ENCODE measurements at regions not wholly inside any gene's neighbourhood (a gene's known extent, or its start where the extent isn't known, plus 50 kb on each side); places are given as distances from the start of the nearest gene placed in this dataset.

GRCh38 chr7:118496138-118496644 lies 271.7 kb downstream of the ANKRD7 start:
- no peaks in the 10 kb centered on the region for H3K27me3 ChIP-seq
- no peak overlapping the region for H3K4me3 ChIP-seq
- no peaks in the 10 kb centered on the region for H3K9me3 ChIP-seq
- TF ChIP-seq, protein P1, sequence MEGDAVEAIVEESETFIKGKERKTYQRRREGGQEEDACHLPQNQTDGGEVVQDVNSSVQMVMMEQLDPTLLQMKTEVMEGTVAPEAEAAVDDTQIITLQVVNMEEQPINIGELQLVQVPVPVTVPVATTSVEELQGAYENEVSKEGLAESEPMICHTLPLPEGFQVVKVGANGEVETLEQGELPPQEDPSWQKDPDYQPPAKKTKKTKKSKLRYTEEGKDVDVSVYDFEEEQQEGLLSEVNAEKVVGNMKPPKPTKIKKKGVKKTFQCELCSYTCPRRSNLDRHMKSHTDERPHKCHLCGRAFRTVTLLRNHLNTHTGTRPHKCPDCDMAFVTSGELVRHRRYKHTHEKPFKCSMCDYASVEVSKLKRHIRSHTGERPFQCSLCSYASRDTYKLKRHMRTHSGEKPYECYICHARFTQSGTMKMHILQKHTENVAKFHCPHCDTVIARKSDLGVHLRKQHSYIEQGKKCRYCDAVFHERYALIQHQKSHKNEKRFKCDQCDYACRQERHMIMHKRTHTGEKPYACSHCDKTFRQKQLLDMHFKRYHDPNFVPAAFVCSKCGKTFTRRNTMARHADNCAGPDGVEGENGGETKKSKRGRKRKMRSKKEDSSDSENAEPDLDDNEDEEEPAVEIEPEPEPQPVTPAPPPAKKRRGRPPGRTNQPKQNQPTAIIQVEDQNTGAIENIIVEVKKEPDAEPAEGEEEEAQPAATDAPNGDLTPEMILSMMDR (IDR thresholded peaks at IDR 0.05): no peak
- no peak overlapping the region for H3K27ac ChIP-seq
- H3K36me3 ChIP-seq: no peaks in the 10 kb centered on the region
- no peak for DNase-seq (ENCODE audit: low spot score in 2 of 2)
- no peaks in the 10 kb centered on the region for H3K4me1 ChIP-seq

DNA sequence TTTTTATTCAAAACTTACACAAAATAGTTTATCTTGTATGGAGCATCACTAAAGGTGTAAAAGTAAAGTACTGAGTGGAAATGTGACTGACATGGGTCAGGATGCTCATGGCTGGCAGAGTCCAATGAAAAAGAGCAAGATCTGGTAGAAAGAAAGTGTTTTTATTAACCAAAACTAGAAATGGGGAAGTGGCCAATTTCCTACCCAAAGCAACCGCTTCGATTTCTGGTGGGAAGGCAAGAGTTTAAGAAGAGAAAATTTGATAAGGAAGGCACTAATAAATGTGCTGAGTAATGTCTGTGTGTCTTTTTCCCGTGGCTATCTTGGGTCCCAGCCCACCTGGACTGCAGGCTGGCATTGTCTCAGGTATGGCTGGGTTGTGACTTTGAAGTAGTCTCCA lies 277.7 kb downstream of the ANKRD7 start:
- TF ChIP-seq EP300 (IDR thresholded peaks at IDR 0.05): no peak
- TF ChIP-seq POLR2A (IDR thresholded peaks at IDR 0.05): no peak
- Histone ChIP-seq H3K27me3 (no peaks in the 10 kb centered on the region), H3K4me3 (no peak overlapping the region), H3K4me1 (no peaks in the 10 kb centered on the region), H3K36me3 (no peaks in the 10 kb centered on the region), H3K27ac (no peak overlapping the region), H3K9me3 (no peaks in the 10 kb centered on the region)
- no peak for DNase-seq (ENCODE audit: low spot score in 2 of 2)
- 69 to 75% methylated on average over 3 of the region's 3 CpGs for WGBS, 2 donors

- H3K27me3 ChIP-seq: no peaks in the 10 kb centered on the region
- no peak overlapping the region for H3K27ac ChIP-seq
- 52 to 62% methylated on average over 2 of the region's 2 CpGs for WGBS, 2 donors
- no peak for DNase-seq (ENCODE audit: low spot score in 2 of 2)
- no peak for TF ChIP-seq EP300 (IDR thresholded peaks at IDR 0.05)
- H3K4me3 ChIP-seq: no peak overlapping the region
- H3K4me1 ChIP-seq: no peaks in the 10 kb centered on the region
- no peaks in the 10 kb centered on the region for H3K9me3 ChIP-seq
- H3K36me3 ChIP-seq: no peaks in the 10 kb centered on the region
These were observed 286.6 kb downstream of the ANKRD7 start for GRCh38 chr7:118511146-118511545.

DNA sequence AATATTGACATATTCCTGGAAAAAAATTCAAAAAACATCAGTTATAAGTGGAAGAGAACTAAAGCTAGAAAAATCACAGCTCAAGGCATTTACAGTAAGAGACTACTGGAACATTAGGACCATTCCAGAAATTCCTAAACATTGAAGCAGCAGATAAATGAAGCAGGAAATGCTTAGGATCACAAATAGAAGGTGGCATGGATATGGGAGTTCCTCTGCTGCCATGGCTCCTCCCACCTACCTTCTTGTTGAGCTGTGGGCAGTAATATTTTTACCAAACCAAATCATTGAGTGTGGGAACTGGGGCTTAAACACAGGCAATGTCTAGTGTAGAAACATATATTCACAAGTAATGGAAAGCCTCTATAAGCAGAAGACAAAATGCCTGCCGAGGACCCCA lies 292.8 kb downstream of the ANKRD7 start:
- Histone ChIP-seq H3K9me3 (no peaks in the 10 kb centered on the region), H3K27ac (no peak overlapping the region), H3K36me3 (no peaks in the 10 kb centered on the region), H3K4me3 (no peak overlapping the region), H3K4me1 (no peaks in the 10 kb centered on the region), H3K27me3 (no peaks in the 10 kb centered on the region)
- TF ChIP-seq POLR2A (IDR thresholded peaks at IDR 0.05) (no peak), EP300 (IDR thresholded peaks at IDR 0.05) (no peak)
- TF ChIP-seq, protein P1 (IDR thresholded peaks at IDR 0.05): no peak
- no peak for DNase-seq (ENCODE audit: low spot score in 2 of 2)
- WGBS, 2 donors: 0 to 38% methylated on average over 1 of the region's 1 CpG

DNA sequence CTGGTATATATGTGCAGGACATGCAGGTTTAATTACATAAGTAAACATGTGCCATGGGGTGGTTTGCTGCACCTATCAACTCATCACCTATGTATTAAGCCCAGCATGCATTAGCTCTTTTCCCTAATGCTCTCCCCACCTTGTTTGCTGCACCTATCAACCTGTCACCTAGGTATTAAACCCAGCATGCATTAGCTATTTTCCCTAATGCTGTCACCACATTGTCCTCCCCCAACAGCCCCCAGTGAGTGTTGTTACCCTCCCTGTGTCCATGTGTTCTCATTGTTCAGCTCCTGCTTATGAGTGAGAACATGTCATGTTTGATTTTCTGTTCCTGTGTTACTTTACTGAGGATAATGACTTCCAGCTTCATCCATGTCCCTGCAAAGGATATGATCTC lies 300.5 kb downstream of the ANKRD7 start:
- Histone ChIP-seq H3K27me3 (no peaks in the 10 kb centered on the region), H3K4me3 (no peak overlapping the region), H3K36me3 (no peaks in the 10 kb centered on the region), H3K4me1 (no peaks in the 10 kb centered on the region), H3K27ac (no peak overlapping the region), H3K9me3 (no peaks in the 10 kb centered on the region)
- no peak for DNase-seq (ENCODE audit: low spot score in 2 of 2)
- TF ChIP-seq EP300 (IDR thresholded peaks at IDR 0.05) (no peak), POLR2A (IDR thresholded peaks at IDR 0.05) (no peak)
- TF ChIP-seq, protein P1 (IDR thresholded peaks at IDR 0.05): no peak

- Histone ChIP-seq H3K4me3 (no peak overlapping the region), H3K9me3 (no peaks in the 10 kb centered on the region), H3K27me3 (no peaks in the 10 kb centered on the region), H3K4me1 (no peaks in the 10 kb centered on the region), H3K27ac (no peak overlapping the region), H3K36me3 (no peaks in the 10 kb centered on the region)
- TF ChIP-seq EP300 (IDR thresholded peaks at IDR 0.05) (no peak), POLR2A (IDR thresholded peaks at IDR 0.05) (no peak)
- TF ChIP-seq, protein P1 (IDR thresholded peaks at IDR 0.05): no peak
- DNase-seq (ENCODE audit: low spot score in 2 of 2): no peak
These were observed 307.1 kb downstream of the ANKRD7 start for GRCh38 chr7:118531566-118531965.

Data from tibial nerve (tissue), 4 donors.